ENCODE measurements at regions not wholly inside any gene's neighbourhood (a gene's known extent, or its start where the extent isn't known, plus 50 kb on each side); places are given as distances from the start of the nearest gene placed in this dataset.

DNA sequence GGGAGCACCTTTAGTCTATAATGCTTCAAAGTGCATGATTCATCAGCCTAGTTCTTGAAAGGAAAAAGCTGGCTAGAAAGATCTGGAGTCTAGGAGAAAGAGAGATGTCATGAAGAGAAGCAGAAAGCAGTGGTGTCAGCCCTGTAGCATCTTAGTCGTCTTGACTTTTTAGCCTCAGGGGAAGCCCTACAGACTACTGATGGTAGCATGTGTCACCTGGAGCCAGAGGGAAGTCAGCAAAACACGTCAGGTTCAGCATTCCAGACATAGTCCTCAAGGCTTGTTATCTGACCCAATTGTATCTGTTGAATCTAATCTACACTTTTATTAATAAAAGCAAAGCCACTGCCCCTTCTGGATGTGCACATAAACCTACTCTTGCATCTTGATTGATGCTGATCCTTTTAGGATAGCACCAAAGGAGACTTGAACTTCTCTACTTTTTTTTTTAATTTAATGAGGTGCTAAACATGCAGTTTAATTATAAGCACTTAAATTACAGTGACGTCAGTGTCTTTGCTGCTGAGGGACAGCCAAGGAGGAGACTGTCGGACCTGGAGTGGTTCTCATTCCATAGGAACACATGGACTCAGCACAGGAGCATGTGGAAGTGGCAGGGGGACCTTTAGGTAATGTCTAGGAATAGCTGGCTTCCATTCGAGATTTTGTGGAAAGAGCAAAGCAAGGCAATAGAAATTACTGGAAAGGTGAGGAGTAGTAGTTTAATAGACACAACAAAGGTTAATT is 525.5 kb upstream of the SGCG start:
- no peak overlapping the region for H3K4me3 ChIP-seq (ENCODE audit: low read depth, low read length)
- TF ChIP-seq, protein P1, sequence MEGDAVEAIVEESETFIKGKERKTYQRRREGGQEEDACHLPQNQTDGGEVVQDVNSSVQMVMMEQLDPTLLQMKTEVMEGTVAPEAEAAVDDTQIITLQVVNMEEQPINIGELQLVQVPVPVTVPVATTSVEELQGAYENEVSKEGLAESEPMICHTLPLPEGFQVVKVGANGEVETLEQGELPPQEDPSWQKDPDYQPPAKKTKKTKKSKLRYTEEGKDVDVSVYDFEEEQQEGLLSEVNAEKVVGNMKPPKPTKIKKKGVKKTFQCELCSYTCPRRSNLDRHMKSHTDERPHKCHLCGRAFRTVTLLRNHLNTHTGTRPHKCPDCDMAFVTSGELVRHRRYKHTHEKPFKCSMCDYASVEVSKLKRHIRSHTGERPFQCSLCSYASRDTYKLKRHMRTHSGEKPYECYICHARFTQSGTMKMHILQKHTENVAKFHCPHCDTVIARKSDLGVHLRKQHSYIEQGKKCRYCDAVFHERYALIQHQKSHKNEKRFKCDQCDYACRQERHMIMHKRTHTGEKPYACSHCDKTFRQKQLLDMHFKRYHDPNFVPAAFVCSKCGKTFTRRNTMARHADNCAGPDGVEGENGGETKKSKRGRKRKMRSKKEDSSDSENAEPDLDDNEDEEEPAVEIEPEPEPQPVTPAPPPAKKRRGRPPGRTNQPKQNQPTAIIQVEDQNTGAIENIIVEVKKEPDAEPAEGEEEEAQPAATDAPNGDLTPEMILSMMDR (IDR thresholded peaks at IDR 0.05; ENCODE audit: low read depth, low read length): no peak

DNA sequence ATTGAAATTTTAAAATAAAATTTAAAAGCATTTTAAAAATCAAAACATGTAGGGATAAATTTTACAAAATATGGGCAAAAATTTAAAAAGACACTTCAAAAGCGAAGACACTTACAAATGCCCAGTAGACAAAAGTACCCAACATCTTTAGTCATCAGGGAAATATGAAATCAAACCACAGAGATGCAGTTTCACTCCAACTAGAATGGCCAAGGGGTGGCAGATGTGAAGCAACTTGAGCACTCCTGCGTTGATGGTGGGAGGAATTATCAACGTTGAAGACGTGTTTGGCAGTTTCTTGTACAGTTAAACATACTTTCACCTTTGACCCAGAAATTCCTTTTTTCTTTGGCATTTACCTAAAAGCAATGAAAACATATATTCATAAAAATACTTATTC is 518.0 kb upstream of the SGCG start:
- TF ChIP-seq, protein P1 (IDR thresholded peaks at IDR 0.05; ENCODE audit: low read depth, low read length): no peak
- H3K4me3 ChIP-seq (ENCODE audit: low read depth, low read length): no peak overlapping the region

- TF ChIP-seq, protein P1 (IDR thresholded peaks at IDR 0.05; ENCODE audit: low read depth, low read length): no peak
- H3K4me3 ChIP-seq (ENCODE audit: low read depth, low read length): no peak overlapping the region
Observed at GRCh38 chr13:22665506-22665905, 515.3 kb upstream of the SGCG start.

DNA sequence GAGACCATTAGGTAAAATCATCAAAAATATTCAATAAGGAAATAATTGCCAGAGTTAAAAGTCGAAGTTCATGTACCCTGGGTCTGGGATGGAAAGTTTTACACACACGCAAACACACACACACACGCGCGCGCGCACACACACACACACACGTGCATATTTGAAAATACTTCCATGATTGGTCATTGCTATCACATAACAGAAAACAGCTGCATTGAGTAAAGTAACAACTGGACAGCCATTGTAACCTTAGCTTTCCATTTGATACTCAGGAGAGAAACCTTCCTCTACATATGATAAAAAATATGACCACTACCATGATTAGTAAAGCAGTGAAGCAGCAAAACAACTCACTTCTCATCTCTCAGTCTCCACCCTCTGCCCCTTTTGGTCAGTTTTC is 490.0 kb upstream of the SGCG start:
- H3K4me3 ChIP-seq (ENCODE audit: low read depth, low read length): no peak overlapping the region
- TF ChIP-seq, protein P1 (IDR thresholded peaks at IDR 0.05; ENCODE audit: low read depth, low read length): no peak

- TF ChIP-seq, protein P1 (IDR thresholded peaks at IDR 0.05; ENCODE audit: low read depth, low read length): no peak
Observed at GRCh38 chr13:22693691-22694090, 487.1 kb upstream of the SGCG start.

DNA sequence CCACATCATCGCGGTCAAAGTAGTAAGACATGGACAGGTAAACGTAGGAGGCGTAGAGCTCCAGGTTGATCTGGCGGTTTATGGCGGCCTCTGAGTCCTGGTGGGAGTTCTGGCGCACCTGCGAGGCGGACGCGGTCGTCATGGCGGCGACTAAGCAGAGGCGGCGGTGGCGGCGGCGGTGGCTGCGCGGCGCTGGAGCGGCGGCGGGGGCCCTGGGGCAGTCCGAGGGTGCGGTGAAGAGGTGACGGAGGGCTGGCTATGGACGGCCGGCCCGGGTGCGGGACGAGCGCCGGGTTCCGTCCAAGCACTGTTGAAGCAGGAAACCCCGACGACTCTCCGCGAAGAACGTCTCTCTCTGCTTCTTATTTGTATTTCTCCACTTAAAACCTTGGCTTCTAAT is 484.3 kb upstream of the SGCG start:
- H3K4me3 ChIP-seq (ENCODE audit: low read depth, low read length): no peak overlapping the region
- TF ChIP-seq, protein P1 (IDR thresholded peaks at IDR 0.05; ENCODE audit: low read depth, low read length): no peak

More at GRCh38 chr13:22693691-22694090, 487.1 kb upstream of the SGCG start:
- no peak overlapping the region for H3K4me3 ChIP-seq (ENCODE audit: low read depth, low read length)

GRCh38 chr13:22698467-22698866 is 482.3 kb upstream of the SGCG start:
- TF ChIP-seq, protein P1 (IDR thresholded peaks at IDR 0.05; ENCODE audit: low read depth, low read length): no peak
- H3K4me3 ChIP-seq (ENCODE audit: low read depth, low read length): no peak overlapping the region

Data from WI38 (cell line).